GM19455 (cell line): ENCODE measurements at regions not wholly inside any gene's neighbourhood (a gene's known extent, or its start where the extent isn't known, plus 50 kb on each side); places are given as distances from the start of the nearest gene placed in this dataset.

Experiments
- ATAC-seq: cut with Tn5 transposase; IDR thresholded peaks from one replicate; pipeline ENCODE4 v1.9.1; 2021; ENCODE audit not compliant: unreplicated experiment

GRCh38 chr18:38010971-38011857, 445.6 kb upstream of the CELF4 start:
- no peak for ATAC-seq

DNA sequence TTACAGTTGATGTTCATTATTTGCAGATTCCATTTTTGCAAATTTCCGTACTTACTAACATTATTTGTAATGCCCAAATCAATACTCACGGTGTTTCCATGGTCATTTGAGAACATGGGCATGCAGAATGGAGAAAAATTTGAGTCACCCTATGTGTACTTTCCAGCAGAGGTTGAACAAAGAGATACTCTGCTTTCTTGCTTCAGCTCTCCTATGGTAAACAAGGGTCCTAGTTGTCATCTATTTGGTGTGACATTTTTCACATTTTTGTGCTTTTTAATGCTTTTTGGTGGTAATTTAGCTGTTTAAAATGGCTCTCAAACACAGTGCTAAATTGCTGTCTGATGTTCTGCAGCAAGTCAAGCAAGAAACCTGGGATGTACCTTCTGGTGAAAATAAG, 444.4 kb upstream of the CELF4 start:
- ATAC-seq: no peak

- ATAC-seq: no peak
Observed at GRCh38 chr18:38009320-38009719, 443.7 kb upstream of the CELF4 start.

DNA sequence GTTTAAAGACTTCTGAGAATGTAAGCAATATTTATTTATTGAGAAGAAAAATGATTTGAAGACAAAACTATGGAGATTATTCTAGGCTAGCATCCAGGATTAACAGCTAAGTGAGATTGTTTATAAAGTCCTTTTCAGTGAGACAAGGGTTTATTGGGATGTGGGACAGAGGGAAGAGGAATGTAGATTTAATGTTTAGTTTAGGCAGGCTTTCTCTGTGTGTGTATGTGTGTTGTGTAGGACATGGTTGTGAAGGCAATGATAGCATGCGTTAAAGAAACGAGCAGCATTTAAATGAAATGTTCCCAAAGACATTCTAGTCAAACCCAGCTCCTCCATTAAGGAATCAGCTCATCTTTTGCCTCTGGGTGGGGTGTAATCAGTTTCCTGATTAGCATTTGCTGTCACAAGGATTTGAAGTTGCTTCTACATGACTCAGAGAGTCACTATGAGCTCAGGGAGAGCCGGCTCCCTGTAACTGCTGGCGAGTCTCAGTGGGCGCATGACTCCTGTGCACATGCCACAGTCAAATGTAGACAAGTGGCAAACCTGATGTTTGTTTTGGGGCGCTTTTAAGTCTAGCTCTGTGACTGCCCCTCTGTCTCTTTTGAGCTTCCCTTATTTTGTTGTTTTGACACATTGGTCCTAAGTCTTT, 442.2 kb upstream of the CELF4 start:
- no peak for ATAC-seq

DNA sequence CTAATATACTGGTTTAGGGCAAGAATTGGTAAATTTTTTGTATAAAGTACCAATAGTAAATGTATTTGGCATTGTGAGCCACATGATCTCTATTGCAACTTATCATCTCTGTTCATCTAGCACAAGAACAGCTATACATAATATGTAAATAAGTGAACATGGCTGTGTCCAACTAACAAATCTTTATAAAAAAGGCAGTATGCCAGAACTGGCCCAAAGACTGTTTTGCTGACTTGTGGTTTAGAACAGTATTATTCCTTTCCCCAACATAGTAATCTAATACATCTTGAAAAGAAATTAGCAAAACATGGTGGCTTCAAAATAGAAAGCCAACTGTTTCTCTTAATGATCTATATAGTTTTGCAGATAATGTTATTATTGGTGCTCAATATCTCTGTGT, 441.4 kb upstream of the CELF4 start:
- ATAC-seq: no peak

GRCh38 chr18:38006541-38006940, 440.9 kb upstream of the CELF4 start:
- ATAC-seq: no peak

- no peak for ATAC-seq
Observed at GRCh38 chr18:37997695-37998094, 432.1 kb upstream of the CELF4 start.

DNA sequence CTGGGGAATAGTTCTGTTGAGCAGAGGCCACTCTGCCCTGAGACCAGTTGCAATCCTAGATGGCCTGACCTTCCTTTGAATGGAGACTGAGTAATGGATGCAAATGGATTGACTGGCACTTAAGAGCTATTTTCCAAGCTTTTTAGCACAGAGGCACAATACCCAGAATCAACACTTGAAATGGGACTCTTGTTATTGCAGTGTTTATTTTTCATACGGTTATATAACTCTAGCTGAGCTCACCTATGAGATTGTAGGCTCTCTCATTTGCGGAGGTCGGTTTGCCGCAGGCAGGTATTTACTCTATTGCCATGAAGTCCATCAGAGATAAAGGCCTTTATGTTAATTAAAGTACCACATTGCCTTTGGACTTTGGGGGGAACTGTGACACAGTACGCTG, 422.3 kb upstream of the CELF4 start:
- ATAC-seq: no peak

DNA sequence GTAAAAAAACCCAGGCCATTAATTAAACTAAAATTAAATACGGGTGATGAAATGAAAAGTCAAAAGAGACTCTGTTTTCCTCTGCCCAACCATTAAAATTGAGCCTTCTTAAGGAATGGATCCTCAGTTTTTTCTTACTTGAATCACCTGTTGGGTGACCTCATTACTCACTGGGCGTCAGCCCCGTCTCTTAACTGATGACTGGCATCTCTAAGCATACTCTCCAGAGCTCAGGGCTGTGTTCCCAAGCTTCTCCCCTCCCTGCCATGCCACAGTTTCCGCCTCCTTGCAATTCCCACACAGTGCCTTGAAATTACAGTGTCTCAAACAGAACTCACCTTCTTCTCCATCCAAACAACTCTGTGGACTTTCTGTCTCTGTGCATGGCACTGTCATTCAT, 421.1 kb upstream of the CELF4 start:
- no peak for ATAC-seq

DNA sequence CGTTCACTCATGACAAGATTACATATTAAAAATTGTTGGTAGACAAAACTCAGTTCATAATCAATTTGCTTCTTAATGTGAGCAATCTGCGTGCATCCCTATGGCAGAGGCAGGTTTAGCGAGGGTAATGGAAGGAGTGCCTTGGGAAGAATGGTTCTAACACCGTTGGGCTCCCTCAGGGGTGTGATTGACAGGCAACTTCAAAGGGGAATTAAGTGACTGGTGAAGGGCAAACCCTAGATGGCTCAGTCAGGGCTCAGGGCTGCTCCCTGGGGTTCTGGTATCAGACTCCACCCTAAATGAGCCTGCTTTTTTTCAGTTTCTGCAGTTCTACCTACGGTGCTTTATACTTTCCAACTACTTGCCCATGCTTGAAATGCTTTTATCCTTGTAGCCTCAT, 419.5 kb upstream of the CELF4 start:
- no peak for ATAC-seq

DNA sequence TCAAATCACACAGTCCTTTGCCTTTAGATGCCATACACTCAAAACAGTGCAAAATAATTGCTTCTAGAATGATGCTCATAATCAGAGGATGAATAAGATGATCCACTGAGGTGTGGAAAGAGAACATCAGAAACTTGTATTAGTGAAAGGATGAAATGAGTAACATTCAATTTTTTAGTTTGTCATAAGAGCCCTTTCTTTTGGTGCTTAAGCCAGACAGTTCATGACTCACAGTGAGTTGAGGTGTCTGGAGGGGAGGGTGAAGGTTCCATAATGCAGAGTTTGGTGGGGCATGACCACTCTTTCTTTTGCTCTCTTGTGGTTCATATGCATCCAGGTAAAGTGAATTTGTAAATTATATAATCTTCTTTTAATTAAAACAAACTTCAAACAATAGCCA, 415.0 kb upstream of the CELF4 start:
- no peak for ATAC-seq

- ATAC-seq: no peak
Observed at GRCh38 chr18:37975446-37975845, 409.8 kb upstream of the CELF4 start.

- ATAC-seq: no peak
Observed at GRCh38 chr18:37967261-37967660, 401.7 kb upstream of the CELF4 start.

- ATAC-seq: no peak
Observed at GRCh38 chr18:37965572-37965970, 400.0 kb upstream of the CELF4 start.

GRCh38 chr18:37964885-37965571, 399.4 kb upstream of the CELF4 start:
- ATAC-seq: no peak

DNA sequence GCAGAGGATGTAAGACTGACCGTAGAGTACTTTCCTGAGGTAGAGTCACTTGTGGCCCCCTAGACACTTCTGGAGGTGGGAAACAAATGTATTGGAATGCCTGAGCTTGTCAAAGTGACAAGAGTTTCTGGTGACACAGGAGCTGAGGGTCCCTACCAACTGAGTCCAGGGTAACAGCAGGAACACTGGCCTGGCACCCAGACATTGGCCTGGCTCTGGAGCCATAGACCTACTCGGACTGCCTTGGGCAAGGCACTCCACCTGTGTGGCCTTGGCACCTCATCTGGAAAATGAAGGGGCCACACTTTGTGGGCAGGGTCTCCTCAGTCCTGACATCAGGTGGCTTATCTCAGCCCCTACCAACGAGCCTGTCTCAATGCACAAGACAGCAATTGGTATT, 398.2 kb upstream of the CELF4 start:
- ATAC-seq: no peak

- ATAC-seq: no peak
Observed at GRCh38 chr18:37962316-37962966, 396.8 kb upstream of the CELF4 start.

DNA sequence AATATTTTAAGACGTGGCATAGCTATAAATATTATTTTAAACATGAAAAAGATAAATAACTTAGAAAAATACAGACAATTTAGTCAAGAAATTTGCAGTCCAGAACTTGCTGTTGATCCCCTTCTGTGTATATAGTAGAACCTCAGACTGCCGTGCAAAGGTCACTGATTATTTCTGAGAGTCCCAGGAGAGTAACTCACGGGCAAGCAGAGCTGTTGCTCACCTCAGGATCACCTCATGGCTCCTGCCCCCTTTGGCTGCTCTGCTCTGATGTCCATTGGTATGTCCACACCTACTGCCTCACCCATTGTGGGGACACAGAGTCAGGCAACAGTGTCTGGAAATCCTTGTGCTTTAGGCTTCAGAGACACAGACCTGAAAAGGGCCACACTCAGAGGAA, 392.9 kb upstream of the CELF4 start:
- no peak for ATAC-seq

- no peak for ATAC-seq
Observed at GRCh38 chr18:37956902-37957301, 391.3 kb upstream of the CELF4 start.

GRCh38 chr18:37956020-37956419, 390.4 kb upstream of the CELF4 start:
- no peak for ATAC-seq

DNA sequence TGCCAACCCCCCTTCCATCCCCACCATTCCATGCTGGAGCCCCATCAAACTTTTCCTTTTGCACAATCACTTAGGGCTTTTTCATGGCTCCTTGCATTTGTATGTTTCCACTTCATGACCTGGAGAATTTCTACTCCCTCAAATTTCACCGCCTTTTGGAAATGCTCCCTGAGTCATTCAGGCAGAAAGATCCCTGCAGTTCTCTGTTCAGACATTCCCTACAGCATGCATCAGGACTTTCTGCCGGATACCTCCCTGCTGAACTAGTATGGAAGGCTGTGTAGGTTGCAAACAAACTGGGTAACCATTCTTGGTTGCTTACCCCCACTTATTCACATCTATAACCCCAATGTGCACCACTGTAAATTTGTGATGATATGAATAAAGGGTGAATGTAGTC, 389.6 kb upstream of the CELF4 start:
- no peak for ATAC-seq
